ENCODE measurements at regions not wholly inside any gene's neighbourhood (a gene's known extent, or its start where the extent isn't known, plus 50 kb on each side); places are given as distances from the start of the nearest gene placed in this dataset.

- ATAC-seq (no peak), DNase-seq (ENCODE audit: low read depth in 1 of 2, low spot score in 1 of 2) (no peak), FAIRE-seq (no peak)
- no peak overlapping the region for H3K4me2 ChIP-seq
- POLR2A ChIA-PET: no interaction called here
- CTCF ChIA-PET: interaction anchor here (0.6 to 7.9 kb wide), 6 partner anchors 24 to 1876 kb away, joined by 3 to 47 read pairs (median 6); partner anchors contain the start of gene SOX9
- H3K9me3 ChIP-seq: peaks cover 11% of the 10 kb centered on the region
- TF ChIP-seq USF2 (IDR thresholded peaks at IDR 0.05): no peak
- no peak for TF ChIP-seq NFE2L2 (conservative IDR thresholded peaks at IDR 0.05; ENCODE audit: low read length)
- TF ChIP-seq RCOR1 (IDR thresholded peaks at IDR 0.05; ENCODE audit: low read depth, low read length): no peak
- TF ChIP-seq ZNF302 (CRISPR knock-in tag; IDR thresholded peaks at IDR 0.05): no peak
- TF ChIP-seq CBX2 (IDR thresholded peaks at IDR 0.05; ENCODE audit: borderline replicate concordance, low read depth): no peak
- no peak for TF ChIP-seq ELK1 (IDR thresholded peaks at IDR 0.05; ENCODE audit: low read depth, low read length)
- no peak for TF ChIP-seq JUN (IDR thresholded peaks at IDR 0.05)
- TF ChIP-seq POLR2AphosphoS2 (conservative IDR thresholded peaks at IDR 0.05; ENCODE audit: low read length): no peak
- TF ChIP-seq E2F6 (IDR thresholded peaks at IDR 0.05; ENCODE audit: borderline replicate concordance, low read depth): no peak
- TF ChIP-seq TP53 (CRISPR knock-in tag; IDR thresholded peaks at IDR 0.05): no peak
- TF ChIP-seq CEBPB (IDR thresholded peaks at IDR 0.05): no peak
- no peak for TF ChIP-seq FOSB (CRISPR knock-in tag; IDR thresholded peaks at IDR 0.05)
- TF ChIP-seq CHD4 (IDR thresholded peaks at IDR 0.05; ENCODE audit: borderline replicate concordance): no peak
- TF ChIP-seq ATOH8 (CRISPR knock-in tag; IDR thresholded peaks at IDR 0.05; ENCODE audit: low read depth): no peak
- TF ChIP-seq HMGXB4 (CRISPR knock-in tag; IDR thresholded peaks at IDR 0.05; ENCODE audit: borderline replicate concordance): no peak
- H3K4me1 ChIP-seq: peaks cover 25% of the 10 kb centered on the region
- no peak overlapping the region for H3K27ac ChIP-seq
- H3K4me3 ChIP-seq: no peak overlapping the region
- WGBS (ENCODE audit: missing lambda C conversion rate): 94% methylated on average over 9 of the region's 9 CpGs
These were observed 416.0 kb downstream of the SOX9 start for GRCh38 chr17:72536788-72537187.

GRCh38 chr17:72538443-72538842 is 417.6 kb downstream of the SOX9 start:
- POLR2A ChIA-PET: no interaction called here

GRCh38 chr17:72538901-72539352 is 418.1 kb downstream of the SOX9 start:
- 87% methylated on average over 13 of the region's 13 CpGs for WGBS (ENCODE audit: missing lambda C conversion rate)

More at GRCh38 chr17:72538443-72538842, 417.6 kb downstream of the SOX9 start:
- CTCF ChIA-PET: interaction anchor here (0.7 to 7.9 kb wide), 20 partner anchors 8 to 1900 kb away, joined by 3 to 47 read pairs (median 6); partner anchors contain the start of gene SOX9
- FAIRE-seq (no peak), ATAC-seq (no peak), DNase-seq (ENCODE audit: low read depth in 1 of 2, low spot score in 1 of 2) (no peak)
- Histone ChIP-seq H3K9me3 (peaks cover 19% of the 10 kb centered on the region), H3K4me2 (no peak overlapping the region), H3K4me1 (peaks cover 25% of the 10 kb centered on the region), H3K27ac (peak overlapping the region; percentile 82 to 87; a peak in 5 of 6 replicates), H3K4me3 (no peak overlapping the region)
- TF ChIP-seq RFX5 (IDR thresholded peaks at IDR 0.05) (no peak), KDM1A (IDR thresholded peaks at IDR 0.05; ENCODE audit: low read depth) (peak; percentile 55)
- WGBS (ENCODE audit: missing lambda C conversion rate): 96% methylated on average over 5 of the region's 5 CpGs

More at GRCh38 chr17:72538901-72539352, 418.1 kb downstream of the SOX9 start:
- ChIA-PET CTCF (interaction anchor here (0.7 to 7.9 kb wide), 32 partner anchors 9 to 1901 kb away, joined by 3 to 47 read pairs (median 6); partner anchors contain the start of gene SOX9), POLR2A (interaction anchor here (0.6 to 1.9 kb wide), 2 partner anchors 418 to 1395 kb away, joined by 3 to 10 read pairs; partner anchors contain the start of gene SOX9)
- H3K4me2 ChIP-seq: no peak overlapping the region
- H3K9me3 ChIP-seq: peaks cover 22% of the 10 kb centered on the region
- H3K27ac ChIP-seq: peak overlapping the region; percentile 82 to 87; a peak in 5 of 6 replicates
- ATAC-seq: no peak
- no peak for FAIRE-seq
- no peak overlapping the region for H3K4me3 ChIP-seq
- TF ChIP-seq BHLHE40 (IDR thresholded peaks at IDR 0.05; ENCODE audit: low read depth, low read length): no peak
- DNase-seq (ENCODE audit: low read depth in 1 of 2, low spot score in 1 of 2): no peak
- H3K4me1 ChIP-seq: peaks cover 25% of the 10 kb centered on the region
